H1 (cell line): ENCODE measurements at regions not wholly inside any gene's neighbourhood (a gene's known extent, or its start where the extent isn't known, plus 50 kb on each side); places are given as distances from the start of the nearest gene placed in this dataset.

Experiments used
- KDM1A ChIP-seq: fragments of 200-600, 300-600 bp; sonication (generic); IDR thresholded peaks from 2 replicates; pipeline ENCODE4 v1.7.1; 2016; ENCODE audit warnings: mild to moderate bottlenecking, low read length, borderline replicate concordance
- MAFK ChIP-seq: IDR thresholded peaks from 2 replicates; pipeline ENCODE4 v1.6.1; 2012; ENCODE audit warnings: low read depth, mild to moderate bottlenecking, improper control_type of control experiment, low read length
- POLR2AphosphoS5 ChIP-seq: IDR thresholded peaks from 2 replicates; pipeline ENCODE4 v1.6.1; 2011; ENCODE audit warnings: low read depth, low read length
- TF ChIP-seq, protein P1 (sequence below), 3 experiments: IDR thresholded peaks; 1 replicate in 2 of 3; 2 replicates in 1 of 3; pipeline versions ENCODE4 v1.5.1 to v1.6.1; 2011; ENCODE audit warnings: low read length in 3 of 3, mild to moderate bottlenecking in 3 of 3, inconsistent platforms in 2 of 3, low read depth in 1 of 3, moderate library complexity in 1 of 3; ENCODE audit not compliant: insufficient read depth in 1 of 3; ENCODE audit errors: control extremely low read depth in 1 of 3
- TF ChIP-seq, protein P2 (sequence below): IDR thresholded peaks from 2 replicates; pipeline ENCODE4 v1.6.1; 2011; ENCODE audit warnings: low read depth, mild to moderate bottlenecking, low read length; ENCODE audit not compliant: insufficient read depth

DNA sequence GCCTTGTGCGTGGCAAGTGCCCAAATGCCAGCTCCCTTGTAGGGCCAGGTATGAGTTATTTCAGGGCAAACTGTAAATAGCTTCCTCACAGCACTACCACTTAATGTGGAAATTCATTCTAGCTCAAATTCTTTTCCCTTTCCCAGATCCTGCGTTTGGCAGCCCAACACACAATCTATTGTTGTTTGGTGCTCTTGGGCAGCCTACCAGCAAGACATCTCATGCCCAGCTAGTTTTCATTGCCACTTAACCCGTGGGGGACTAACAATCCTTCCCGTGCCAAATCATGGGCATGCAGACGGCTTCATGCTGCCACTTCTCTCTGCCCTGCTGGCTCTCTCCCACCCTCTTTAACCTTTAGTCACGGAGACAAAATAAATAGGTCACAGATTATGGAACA is 454.2 kb downstream of the GRIA2 start:
- TF ChIP-seq, protein P1, sequence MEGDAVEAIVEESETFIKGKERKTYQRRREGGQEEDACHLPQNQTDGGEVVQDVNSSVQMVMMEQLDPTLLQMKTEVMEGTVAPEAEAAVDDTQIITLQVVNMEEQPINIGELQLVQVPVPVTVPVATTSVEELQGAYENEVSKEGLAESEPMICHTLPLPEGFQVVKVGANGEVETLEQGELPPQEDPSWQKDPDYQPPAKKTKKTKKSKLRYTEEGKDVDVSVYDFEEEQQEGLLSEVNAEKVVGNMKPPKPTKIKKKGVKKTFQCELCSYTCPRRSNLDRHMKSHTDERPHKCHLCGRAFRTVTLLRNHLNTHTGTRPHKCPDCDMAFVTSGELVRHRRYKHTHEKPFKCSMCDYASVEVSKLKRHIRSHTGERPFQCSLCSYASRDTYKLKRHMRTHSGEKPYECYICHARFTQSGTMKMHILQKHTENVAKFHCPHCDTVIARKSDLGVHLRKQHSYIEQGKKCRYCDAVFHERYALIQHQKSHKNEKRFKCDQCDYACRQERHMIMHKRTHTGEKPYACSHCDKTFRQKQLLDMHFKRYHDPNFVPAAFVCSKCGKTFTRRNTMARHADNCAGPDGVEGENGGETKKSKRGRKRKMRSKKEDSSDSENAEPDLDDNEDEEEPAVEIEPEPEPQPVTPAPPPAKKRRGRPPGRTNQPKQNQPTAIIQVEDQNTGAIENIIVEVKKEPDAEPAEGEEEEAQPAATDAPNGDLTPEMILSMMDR (IDR thresholded peaks at IDR 0.05; ENCODE audit: control extremely low read depth in 1 of 3, insufficient read depth in 1 of 3, low read depth in 1 of 3, low read length in 3 of 3) = no peak
- TF ChIP-seq, protein P2, sequence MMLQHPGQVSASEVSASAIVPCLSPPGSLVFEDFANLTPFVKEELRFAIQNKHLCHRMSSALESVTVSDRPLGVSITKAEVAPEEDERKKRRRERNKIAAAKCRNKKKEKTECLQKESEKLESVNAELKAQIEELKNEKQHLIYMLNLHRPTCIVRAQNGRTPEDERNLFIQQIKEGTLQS = no peak
- TF ChIP-seq MAFK = no peak
- no peak for TF ChIP-seq KDM1A
- TF ChIP-seq POLR2AphosphoS5 = no peak
